ENCODE measurements at regions not wholly inside any gene's neighbourhood (a gene's known extent, or its start where the extent isn't known, plus 50 kb on each side); places are given as distances from the start of the nearest gene placed in this dataset.

DNA sequence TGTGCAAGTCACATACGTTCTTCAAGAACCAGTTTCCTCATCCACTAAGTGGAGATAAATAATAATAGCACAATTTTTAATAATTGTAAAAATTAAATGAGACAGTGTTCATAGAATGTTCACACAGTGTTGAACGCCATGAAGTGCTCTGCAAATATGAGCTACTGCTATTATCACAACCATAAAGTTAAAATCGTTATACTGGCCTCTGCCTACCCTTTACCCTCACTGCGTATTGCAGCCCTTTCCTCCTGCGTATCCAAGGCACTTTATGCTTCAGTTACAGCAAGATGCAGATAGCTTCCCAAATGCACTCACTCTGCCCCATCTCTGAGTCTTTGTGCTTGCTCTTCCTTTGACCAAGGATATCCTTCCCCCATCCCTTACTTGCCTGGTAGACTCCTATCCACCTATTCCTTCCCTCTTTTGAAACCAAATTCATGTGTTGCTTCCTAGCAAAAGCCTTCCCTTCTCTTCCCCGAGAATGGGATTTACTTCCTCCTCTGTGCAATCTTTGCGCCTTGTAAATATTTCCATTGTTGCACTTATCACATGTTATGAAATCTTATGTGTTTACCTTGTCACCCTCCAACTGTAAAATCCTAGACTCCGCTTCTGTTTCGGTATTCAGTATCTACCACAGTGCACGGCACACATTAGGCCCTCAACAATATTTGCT lies 196.9 kb downstream of the ADAMTS15 start:
- no peak for DNase-seq

DNA sequence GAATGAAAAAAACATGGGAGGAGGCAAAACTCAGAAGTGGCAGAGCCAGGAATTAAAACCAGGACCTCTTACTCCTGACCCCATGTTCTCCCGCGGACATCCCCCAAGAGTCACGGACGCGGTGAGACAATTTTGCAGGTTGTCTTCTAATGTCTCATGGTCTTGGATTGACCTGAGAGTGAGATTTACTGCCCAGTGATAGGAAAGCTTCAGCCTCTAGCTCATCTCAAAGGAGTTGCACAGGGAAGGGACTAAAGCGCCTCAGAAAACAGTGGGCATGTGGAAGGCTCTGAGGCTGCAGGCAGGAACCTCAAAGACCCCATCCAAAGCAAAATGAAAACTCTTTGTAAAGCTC lies 197.4 kb downstream of the ADAMTS15 start:
- no peak for DNase-seq

GRCh38 chr11:130646881-130647280 lies 198.4 kb downstream of the ADAMTS15 start:
- no peak for DNase-seq

- no peak for DNase-seq
Measured at GRCh38 chr11:130647371-130647770, 198.9 kb downstream of the ADAMTS15 start.

- DNase-seq: no peak
Measured at GRCh38 chr11:130649801-130650200, 201.4 kb downstream of the ADAMTS15 start.

DNA sequence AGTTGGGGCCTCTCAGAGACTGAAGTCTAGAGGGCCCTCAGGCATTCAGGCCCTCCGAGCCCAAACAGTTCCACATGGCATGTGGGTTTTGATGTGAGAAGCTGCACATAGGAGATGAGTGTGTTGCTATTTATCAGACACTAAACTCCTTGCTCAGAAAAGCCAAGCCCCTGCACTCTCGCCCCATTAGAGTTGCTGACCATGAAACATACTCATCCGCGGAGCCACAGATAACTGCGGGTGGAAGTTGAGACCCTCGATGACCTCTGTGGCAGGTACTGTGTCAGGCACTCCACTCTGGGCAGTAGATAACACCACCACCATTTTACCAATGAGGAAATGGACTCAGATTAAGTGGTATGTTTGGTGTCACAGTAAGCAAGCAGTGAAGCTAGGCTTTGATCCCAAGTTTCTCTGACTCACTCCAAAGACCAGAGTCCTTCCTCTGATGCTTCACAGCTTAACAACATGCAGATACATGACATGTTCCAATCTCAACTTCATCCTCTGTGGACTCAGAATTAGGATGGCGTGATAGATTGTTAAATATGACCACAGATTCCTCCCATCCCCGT lies 202.1 kb downstream of the ADAMTS15 start:
- DNase-seq: no peak

- no peak for DNase-seq
Measured at GRCh38 chr11:130651066-130651855, 202.8 kb downstream of the ADAMTS15 start.

- DNase-seq: no peak
Measured at GRCh38 chr11:130652671-130653335, 204.4 kb downstream of the ADAMTS15 start.

GRCh38 chr11:130653838-130654636 lies 205.6 kb downstream of the ADAMTS15 start:
- peak; percentile 32 for DNase-seq

- no peak for DNase-seq
Measured at GRCh38 chr11:130655300-130655699, 206.9 kb downstream of the ADAMTS15 start.

- no peak for DNase-seq
Measured at GRCh38 chr11:130666781-130667251, 218.4 kb downstream of the ADAMTS15 start.

DNA sequence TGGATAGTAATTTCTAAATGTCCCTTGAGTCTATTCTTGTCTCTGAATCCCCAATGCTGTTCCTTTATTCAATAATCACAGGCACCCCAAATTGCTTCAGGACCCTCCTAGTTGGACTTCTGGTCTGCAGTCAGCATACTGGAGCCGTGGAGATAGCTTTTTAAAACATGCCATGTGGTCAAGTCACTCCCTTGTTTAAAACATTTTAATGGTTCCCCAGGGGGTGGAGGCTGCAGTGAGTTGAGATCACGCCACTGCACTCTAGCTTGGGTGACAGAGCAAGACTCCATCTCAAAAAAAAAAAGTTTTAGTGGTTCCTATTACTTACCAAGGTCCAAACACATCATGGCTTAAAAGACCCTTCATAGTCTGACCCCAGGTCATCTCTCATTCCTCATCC lies 220.3 kb downstream of the ADAMTS15 start:
- no peak for DNase-seq

DNA sequence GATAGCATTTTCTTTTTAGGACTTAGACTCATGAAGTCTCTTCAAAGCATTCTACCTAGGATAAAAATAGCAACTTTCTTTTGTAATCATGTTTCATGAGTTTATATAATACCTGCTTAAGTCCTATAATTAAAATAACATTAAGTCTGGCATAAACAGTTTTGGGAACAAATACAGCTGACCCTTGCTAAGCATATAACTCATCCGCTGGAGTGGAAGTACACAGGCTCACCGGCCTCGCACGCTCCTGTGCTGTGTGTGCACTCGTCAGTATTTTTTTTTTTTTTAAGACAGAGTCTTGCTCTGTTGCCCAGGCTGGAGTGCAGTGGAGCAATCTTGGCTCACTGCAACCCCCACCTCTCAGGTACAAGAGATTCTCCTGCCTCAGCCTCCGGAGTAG lies 221.8 kb downstream of the ADAMTS15 start:
- DNase-seq: no peak

GRCh38 chr11:130671801-130672700 lies 223.6 kb downstream of the ADAMTS15 start:
- DNase-seq: no peak

DNA sequence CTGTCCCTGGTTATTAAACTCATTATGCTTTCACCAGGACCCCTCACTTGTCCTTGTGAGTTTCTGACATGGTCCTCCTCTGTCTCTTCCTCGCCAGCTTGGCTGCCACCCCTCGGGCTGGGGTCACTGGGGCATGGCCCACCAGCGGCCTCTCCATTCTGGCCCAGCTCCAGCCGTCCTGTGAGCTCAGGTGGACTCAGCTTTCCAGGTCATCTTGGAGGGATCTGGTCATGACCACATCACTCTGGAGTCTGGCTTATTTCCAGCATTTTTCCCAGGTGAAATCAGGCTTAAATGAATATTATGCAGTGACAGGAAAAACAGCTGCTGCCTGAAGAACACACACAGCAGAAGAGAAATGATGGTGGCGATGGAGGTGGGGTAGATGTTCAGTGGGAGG lies 224.5 kb downstream of the ADAMTS15 start:
- no peak for DNase-seq

GRCh38 chr11:130673698-130674097 lies 225.3 kb downstream of the ADAMTS15 start:
- DNase-seq: no peak

GRCh38 chr11:130674686-130675308 lies 226.4 kb downstream of the ADAMTS15 start:
- DNase-seq: no peak

GRCh38 chr11:130675371-130675821 lies 227.0 kb downstream of the ADAMTS15 start:
- DNase-seq: no peak

GRCh38 chr11:130675917-130676316 lies 227.5 kb downstream of the ADAMTS15 start:
- DNase-seq: no peak

DNA sequence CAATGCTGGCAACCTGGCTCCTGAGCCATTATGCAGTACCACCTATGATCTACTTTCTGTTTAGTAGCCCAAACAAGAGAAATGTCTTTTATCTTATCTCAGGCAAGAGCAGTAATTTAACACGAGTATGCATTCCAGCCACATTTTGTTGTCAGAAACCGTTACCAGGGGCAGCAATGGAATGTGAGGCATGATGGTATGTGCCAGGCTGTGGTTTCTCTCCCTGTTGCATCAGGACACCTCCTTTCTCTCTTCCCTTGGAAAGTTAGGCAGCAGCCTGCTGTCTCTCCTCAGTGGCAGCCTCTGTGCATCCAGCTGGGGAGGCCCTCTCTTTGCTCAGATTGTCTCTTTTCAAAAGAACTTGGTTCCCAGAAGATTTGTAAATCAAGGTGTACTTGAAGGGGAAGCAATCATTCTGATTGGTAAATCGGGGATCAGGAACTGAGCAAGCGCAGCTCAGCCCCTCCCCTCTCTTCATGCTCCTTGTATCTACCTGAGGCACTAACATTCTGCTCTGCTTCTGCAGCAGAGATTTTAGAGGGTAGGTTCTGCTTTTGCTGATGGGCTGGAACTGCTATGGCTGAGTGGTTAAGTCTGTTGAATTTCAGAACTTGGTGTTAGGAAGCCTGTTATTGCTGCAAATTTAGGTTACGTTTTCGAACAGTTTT lies 229.2 kb downstream of the ADAMTS15 start:
- no peak for DNase-seq
